ENCODE measurements at regions not wholly inside any gene's neighbourhood (a gene's known extent, or its start where the extent isn't known, plus 50 kb on each side); places are given as distances from the start of the nearest gene placed in this dataset.

DNA sequence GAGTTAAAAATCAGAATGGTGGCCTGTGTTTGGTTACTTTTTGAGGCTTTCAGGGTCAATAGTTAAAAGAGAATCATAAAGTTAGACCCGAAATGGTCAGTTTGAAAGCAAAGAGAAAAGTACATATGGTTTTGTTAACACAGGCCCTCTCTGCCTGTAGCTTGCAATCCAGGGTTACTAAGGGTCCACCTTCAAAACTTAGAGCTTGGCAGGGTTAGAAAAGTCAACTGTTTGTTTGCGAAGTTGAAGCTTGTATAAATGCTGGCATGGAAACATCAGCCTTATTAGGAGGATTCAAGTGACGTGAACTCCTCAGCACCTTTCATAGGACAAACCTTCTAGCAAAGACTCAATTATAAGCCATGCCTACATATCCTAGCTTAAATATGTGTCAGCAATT, 196.3 kb upstream of the SEMA3A start:
- Mint-ChIP-seq H3K27me3 (ENCODE audit: insufficient read depth, low read depth) (peaks cover 3% of the 10 kb centered on the region), H3K27ac (no peak overlapping the region), H3K36me3 (peaks cover 2% of the 10 kb centered on the region), H3K4me1 (no peaks in the 10 kb centered on the region), H3K9me3 (no peaks in the 10 kb centered on the region), H3K4me3 (no peak overlapping the region)
- H3F3A ChIP-seq (ENCODE audit: low read depth), result no peaks in the 10 kb centered on the region
- no peak overlapping the region for H3K4me3 ChIP-seq
- TF ChIP-seq EZH2phosphoT487 (IDR thresholded peaks at IDR 0.05) (no peak), EZH2 (IDR thresholded peaks at IDR 0.05) (no peak)
- TF ChIP-seq, protein P1, sequence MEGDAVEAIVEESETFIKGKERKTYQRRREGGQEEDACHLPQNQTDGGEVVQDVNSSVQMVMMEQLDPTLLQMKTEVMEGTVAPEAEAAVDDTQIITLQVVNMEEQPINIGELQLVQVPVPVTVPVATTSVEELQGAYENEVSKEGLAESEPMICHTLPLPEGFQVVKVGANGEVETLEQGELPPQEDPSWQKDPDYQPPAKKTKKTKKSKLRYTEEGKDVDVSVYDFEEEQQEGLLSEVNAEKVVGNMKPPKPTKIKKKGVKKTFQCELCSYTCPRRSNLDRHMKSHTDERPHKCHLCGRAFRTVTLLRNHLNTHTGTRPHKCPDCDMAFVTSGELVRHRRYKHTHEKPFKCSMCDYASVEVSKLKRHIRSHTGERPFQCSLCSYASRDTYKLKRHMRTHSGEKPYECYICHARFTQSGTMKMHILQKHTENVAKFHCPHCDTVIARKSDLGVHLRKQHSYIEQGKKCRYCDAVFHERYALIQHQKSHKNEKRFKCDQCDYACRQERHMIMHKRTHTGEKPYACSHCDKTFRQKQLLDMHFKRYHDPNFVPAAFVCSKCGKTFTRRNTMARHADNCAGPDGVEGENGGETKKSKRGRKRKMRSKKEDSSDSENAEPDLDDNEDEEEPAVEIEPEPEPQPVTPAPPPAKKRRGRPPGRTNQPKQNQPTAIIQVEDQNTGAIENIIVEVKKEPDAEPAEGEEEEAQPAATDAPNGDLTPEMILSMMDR (IDR thresholded peaks at IDR 0.05), result no peak
- H3K27ac ChIP-seq, result no peak overlapping the region
- H3K4me2 ChIP-seq, result no peak overlapping the region
- H3K9me3 ChIP-seq (ENCODE audit: low read depth), result no peaks in the 10 kb centered on the region
- no peak for DNase-seq (ENCODE audit: low spot score)
- peak overlapping the region; percentile 73 for H2AFZ ChIP-seq (replicated peaks)
- H3K27me3 ChIP-seq, result no peaks in the 10 kb centered on the region
- H3K36me3 ChIP-seq, result no peaks in the 10 kb centered on the region
- no peaks in the 10 kb centered on the region for H4K20me1 ChIP-seq (ENCODE audit: low read depth)
- no peaks in the 10 kb centered on the region for H3K79me2 ChIP-seq (ENCODE audit: low read depth)
- H3K9ac ChIP-seq, result no peak overlapping the region
- H3K4me1 ChIP-seq, result no peaks in the 10 kb centered on the region

DNA sequence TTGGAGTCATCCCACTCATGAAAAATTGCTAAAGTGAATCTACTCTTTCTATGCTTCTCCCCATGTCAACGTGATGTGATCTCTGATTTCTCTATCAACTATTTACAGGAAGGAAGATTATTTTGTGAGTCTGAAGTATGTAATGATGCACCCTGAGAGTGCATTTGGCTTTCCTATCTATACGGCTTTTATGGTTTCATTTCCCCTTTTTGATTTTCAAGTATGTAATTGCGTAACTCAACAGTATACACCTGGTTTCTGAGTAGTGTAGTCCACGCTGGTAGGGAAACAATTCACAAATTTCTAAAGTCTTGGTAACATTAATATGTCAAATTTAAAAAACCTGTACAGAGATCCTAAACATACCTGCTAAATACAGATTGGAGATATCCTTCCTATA, 194.7 kb upstream of the SEMA3A start:
- Histone ChIP-seq H3K9me3 (ENCODE audit: low read depth) (no peaks in the 10 kb centered on the region), H3F3A (ENCODE audit: low read depth) (no peaks in the 10 kb centered on the region), H2AFZ (replicated peaks) (peak overlapping the region; percentile 62), H3K79me2 (ENCODE audit: low read depth) (no peaks in the 10 kb centered on the region), H3K27ac (no peak overlapping the region), H3K4me3 (no peak overlapping the region), H4K20me1 (ENCODE audit: low read depth) (no peaks in the 10 kb centered on the region), H3K36me3 (no peaks in the 10 kb centered on the region), H3K27me3 (no peaks in the 10 kb centered on the region), H3K4me1 (no peaks in the 10 kb centered on the region), H3K4me2 (no peak overlapping the region), H3K9ac (no peak overlapping the region)
- no peak overlapping the region for H3K4me3 Mint-ChIP-seq
- H3K4me1 Mint-ChIP-seq, result no peaks in the 10 kb centered on the region
- H3K9me3 Mint-ChIP-seq, result no peaks in the 10 kb centered on the region
- H3K36me3 Mint-ChIP-seq, result peaks cover 2% of the 10 kb centered on the region
- TF ChIP-seq EZH2 (IDR thresholded peaks at IDR 0.05) (no peak), EZH2phosphoT487 (IDR thresholded peaks at IDR 0.05) (no peak)
- TF ChIP-seq, protein P1 (IDR thresholded peaks at IDR 0.05), result no peak
- H3K27me3 Mint-ChIP-seq (ENCODE audit: insufficient read depth, low read depth), result peaks cover 3% of the 10 kb centered on the region
- H3K27ac Mint-ChIP-seq, result no peak overlapping the region
- no peak for DNase-seq (ENCODE audit: low spot score)

DNA sequence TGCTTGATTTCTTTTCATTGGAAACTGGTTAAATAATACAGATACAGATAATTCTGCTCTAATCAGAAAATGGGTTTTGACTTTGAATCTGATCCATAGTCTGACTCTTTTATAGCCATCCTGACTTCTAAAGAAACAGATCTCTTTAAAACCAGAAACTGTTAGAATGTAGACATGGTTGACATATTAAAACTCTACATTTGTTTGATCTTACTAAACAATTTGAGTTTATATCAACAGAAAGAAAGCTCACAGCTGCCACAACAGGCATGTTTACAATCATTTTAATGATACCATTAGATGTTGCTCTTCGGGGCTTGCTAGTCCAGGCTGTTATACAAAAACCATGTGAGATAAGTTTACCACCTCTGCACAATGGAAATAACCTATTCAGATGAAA, 193.0 kb upstream of the SEMA3A start:
- H2AFZ ChIP-seq (replicated peaks), result no peak overlapping the region

More for the DNA sequence above, 193.0 kb upstream of the SEMA3A start:
- Histone ChIP-seq H3K4me2 (no peak overlapping the region), H3K9me3 (ENCODE audit: low read depth) (no peaks in the 10 kb centered on the region), H3F3A (ENCODE audit: low read depth) (no peaks in the 10 kb centered on the region), H3K4me1 (no peaks in the 10 kb centered on the region), H3K36me3 (no peaks in the 10 kb centered on the region), H3K27me3 (no peaks in the 10 kb centered on the region), H3K9ac (no peak overlapping the region), H3K27ac (no peak overlapping the region), H3K79me2 (ENCODE audit: low read depth) (no peaks in the 10 kb centered on the region), H3K4me3 (no peak overlapping the region), H4K20me1 (ENCODE audit: low read depth) (no peaks in the 10 kb centered on the region)
- peaks cover 3% of the 10 kb centered on the region for H3K27me3 Mint-ChIP-seq (ENCODE audit: insufficient read depth, low read depth)
- no peak for DNase-seq (ENCODE audit: low spot score)
- H3K27ac Mint-ChIP-seq, result no peak overlapping the region
- H3K36me3 Mint-ChIP-seq, result no peaks in the 10 kb centered on the region
- H3K4me1 Mint-ChIP-seq, result no peaks in the 10 kb centered on the region
- TF ChIP-seq, protein P1 (IDR thresholded peaks at IDR 0.05), result no peak
- TF ChIP-seq EZH2phosphoT487 (IDR thresholded peaks at IDR 0.05) (no peak), EZH2 (IDR thresholded peaks at IDR 0.05) (no peak)
- no peaks in the 10 kb centered on the region for H3K9me3 Mint-ChIP-seq
- no peak overlapping the region for H3K4me3 Mint-ChIP-seq

All from neural progenitor cell (in vitro differentiated cells).